Inflammatory macrophage (primary cell): ENCODE measurements at regions not wholly inside any gene's neighbourhood (a gene's known extent, or its start where the extent isn't known, plus 50 kb on each side); places are given as distances from the start of the nearest gene placed in this dataset.

Experiments
- DNase-seq, 2 donors: peaks; one replicate each; pipeline ENCODE4 v3.0.0-alpha.2; 2020 to 2022

DNA sequence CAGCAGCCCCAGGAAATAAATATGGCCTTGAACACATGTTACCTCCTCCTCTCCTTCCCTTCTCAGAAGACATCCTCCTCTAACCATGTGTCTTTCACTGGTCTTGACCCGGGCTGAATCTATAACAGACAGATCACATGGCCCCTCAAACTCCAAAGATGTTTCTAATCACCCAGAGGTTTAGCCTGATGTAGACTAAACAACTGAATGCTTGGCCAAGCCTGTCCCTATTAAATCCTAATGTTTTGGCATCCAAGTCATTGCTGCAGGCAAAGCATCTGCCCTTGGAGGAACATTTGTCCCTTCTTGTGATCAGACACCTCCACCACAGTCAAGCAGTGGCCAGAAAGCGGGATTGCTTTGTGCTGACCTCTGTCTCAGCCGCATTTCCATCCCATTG lies 65.5 kb downstream of the ANKRD60 start:
- no peak for DNase-seq

DNA sequence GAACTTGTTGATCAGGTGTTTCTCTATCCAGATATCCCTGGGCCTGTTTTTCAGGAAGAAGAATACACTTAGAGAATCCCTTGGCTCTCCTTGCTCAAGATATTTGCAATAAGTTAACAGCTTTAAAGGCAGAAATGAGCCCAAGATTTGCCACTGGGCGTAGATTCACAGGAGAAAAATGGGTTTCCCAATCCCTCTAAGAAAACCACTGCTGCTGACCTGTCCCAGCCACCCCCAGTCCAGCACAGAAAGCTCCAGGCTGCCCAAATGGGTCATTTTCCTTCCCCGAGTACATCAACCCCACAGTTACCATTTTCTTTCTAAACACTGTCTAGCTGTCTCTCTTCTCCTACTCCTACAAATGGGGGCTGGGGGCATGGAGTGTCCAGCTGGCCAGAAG lies 67.3 kb downstream of the ANKRD60 start:
- no peak for DNase-seq

DNA sequence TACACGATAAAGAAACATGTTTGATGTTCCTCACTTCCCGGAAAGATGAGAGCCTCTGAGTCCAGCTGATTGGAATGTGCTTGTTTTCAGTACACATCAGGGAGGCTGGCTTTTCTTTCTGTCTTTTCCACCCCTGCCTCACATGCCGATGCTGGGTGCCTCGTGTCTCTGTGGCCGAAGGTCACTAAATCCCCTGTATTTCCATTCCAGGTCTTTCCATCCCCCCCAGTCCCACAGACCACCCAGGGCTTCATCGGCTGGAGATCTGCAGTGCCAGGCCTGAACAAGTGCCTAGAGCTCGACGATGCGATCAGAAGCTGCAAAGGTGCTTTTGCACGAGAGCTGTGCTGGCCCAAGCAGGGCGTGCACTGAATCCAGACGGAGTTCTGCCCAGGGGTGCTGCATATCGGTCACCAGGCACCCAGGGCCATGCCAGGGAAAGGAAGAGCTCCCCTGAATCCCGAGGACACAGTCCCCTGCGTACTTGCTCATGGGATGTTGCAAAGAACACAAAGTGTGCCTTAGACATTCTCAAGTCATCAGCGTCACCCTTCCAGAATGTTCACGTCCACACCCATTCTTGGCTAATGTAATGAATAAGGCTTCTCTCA lies 67.9 kb downstream of the ANKRD60 start:
- DNase-seq, result no peak

DNA sequence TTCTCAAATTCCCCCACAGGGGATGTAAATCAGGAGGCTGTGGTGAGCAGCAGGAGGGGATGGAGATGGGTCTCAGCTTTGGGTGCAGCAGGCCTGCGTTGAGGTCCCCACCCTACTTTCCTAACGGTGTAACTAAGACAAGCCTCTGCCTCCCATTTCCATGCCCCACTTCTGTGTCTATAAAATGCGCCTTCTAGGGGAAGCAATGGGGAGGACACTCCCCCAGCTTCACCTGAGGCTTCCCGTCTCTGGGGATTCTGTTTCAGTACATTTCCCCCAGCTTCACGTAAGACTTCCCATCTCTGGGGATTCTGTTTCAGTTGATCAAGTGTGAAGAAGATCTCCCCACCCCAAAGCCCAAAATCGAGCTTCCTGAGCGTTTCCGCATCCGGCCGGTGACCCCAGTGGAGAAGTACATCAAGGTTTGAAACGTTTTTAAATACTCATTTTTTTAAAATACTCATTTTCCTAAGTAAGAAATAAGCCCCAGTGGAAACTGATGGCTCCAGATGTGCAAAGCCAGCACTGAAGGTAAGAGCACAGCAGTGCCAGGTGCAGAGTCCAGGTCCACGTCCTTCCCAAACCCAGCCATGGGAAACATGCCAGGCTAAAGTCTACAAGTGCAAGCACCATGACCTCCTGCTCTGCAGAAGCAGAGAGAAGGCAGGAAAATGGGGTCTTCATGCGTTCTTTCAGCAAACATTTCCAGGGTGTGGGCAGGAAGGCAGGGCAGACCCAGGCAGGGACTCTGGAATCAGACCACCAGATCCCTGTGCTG lies 73.1 kb downstream of the ANKRD60 start:
- no peak for DNase-seq

DNA sequence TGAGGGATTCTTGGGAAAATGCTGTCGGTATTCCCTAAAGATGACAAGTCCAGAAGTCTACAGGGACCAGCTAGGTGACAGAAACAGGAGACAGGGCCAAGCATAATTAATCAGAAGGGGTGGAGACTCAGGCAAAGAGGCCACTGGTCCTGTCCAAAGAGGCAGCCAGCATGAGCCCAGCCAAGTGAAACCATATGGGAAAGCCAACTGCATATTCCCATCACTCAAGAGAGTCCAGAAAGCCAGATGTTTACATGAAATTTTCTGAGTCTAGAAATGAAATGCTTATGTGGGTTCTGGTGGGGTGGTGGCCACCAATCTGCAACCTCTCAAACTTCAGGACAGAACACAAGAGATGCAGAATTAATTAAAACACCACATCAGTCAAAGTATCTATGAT lies 74.3 kb downstream of the ANKRD60 start:
- no peak for DNase-seq

DNA sequence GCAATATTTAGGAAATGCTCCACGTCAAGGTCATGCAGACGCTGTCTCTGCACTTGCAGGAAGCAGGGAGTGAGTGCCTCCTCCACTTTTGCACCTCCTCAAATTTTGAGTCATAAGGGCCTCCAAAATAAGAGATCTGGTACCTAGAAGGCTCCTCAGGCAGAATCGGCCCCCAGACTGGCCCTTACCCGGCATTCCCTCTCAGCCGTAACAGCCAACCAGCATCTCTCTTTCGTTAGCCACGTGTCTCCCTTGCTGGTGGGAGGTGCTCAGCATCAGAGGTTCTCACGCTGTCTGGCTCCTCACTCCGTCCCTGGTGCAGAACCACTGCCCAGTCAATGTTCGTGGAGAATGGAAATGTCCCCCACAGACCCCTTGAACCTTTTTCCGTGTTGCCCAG lies 75.3 kb downstream of the ANKRD60 start:
- no peak for DNase-seq

DNA sequence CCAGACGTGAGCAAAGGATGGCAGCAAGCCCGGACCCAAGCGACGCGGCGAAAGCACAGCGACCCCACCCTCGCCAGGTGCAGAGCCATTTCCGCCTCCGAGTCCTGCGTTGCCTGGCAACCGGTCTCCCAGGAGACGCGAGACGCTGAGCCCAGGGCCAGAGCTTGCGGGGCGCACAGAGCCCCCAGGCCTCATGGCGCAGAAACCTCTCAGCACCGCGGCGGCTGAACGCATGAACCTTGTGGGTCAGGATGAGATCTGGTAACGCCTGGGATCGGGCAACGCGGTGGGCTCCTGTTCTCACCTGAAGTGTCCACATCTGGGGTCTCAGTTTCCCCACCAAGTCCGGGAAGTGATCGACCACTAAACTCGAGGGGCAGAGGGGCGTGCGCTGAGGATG lies 77.7 kb downstream of the ANKRD60 start:
- no peak for DNase-seq

DNA sequence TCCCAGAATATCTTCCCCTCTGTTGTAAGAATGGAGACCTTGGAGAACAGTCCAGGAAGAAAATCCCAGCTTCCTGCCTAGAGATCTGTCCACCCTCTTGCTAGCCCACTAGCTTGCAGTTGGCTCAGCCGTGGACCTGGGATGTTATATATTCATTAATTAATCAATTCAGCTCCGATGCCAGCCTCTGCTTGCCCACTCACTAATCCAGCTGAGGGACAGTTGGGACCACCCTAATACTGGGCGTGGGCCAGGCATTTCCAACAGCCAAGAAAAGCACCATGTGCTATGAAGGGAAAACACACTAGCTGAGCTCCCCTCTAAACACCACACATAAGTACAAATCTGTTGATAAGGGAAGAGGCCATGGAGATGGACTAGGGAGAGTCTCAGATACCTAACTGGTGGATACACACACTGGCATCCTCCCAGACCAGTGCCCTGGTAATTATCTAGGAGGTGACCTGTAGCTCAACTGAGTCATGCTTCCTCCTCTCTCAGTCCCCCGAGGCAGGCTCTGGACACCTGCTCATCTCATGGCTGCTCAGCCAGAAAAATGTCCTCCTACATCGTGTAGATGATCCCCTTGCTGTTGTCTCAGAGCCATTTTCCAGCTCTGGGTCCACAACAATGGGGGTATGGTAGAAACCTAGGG lies 78.9 kb downstream of the ANKRD60 start:
- no peak for DNase-seq

DNA sequence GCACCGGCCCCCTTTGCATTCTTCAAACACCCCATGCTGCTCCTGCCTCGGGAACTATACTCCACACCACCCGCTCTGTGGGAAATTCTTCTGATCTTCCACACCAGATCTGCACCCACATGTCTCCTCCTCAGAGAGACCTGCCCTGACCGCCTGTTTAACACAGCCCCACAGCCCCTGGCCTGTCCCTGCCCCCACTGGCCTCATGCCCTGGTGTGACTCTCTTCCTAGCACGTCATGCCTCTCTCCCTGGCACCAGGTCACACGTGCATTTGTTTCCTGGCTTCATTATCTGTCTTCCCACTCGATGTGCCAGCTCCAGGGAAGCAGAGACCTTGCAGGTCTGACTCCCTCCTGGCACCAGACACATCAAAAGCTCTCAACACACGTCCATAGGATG lies 79.6 kb downstream of the ANKRD60 start:
- no peak for DNase-seq

DNA sequence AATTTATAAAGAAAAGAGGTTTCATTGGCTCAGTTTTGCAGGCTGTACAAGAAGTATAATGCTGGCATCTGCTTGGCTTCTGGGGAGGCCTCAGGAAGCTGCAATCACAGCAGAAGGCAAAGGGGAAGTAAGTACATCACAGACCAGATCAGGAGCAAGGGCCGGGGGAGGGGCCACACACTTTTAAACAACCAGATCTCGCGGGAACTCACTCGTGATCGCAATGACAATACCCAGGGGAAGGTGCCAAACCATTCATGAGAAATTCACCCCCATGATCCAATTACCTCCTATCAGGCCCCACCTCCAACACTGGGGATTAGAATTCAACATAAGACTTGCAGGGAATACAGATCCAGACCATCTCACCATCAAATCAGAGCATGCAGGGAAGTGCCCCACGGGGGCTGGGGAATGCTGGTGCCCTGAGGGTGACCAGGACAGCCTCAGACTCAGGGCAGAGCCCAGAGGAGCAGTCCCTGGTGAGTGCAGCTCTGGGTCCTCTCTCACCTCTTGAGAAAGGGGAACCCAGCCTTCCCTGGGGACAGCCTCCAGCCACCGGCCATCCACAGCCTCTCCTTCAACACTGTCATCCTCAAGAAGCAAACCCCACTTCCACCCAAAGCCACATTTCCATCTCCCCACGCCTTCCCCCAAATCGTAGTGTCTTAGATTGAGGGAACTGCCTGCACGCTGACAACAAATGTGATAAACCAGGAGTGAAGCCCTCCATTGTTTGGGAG lies 80.7 kb downstream of the ANKRD60 start:
- no peak for DNase-seq

DNA sequence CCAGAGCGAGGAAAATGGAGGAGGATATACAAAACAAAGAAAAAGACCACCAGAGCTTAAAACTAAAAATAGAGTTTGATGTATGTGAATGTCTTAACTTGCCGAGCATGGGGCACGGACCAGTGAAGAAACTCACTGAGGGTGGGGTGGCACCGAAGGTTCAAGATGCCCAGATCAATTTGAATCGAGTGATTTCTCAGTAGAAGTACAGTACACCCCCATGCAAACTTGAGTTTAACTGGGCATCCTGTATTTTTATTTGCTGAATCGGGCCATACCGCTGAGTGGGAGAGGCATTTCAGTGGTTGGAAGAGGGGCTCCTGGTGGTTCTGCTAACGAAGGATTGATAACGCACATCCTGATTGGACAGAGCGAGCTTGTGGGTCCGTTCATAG lies 81.7 kb downstream of the ANKRD60 start:
- no peak for DNase-seq

DNA sequence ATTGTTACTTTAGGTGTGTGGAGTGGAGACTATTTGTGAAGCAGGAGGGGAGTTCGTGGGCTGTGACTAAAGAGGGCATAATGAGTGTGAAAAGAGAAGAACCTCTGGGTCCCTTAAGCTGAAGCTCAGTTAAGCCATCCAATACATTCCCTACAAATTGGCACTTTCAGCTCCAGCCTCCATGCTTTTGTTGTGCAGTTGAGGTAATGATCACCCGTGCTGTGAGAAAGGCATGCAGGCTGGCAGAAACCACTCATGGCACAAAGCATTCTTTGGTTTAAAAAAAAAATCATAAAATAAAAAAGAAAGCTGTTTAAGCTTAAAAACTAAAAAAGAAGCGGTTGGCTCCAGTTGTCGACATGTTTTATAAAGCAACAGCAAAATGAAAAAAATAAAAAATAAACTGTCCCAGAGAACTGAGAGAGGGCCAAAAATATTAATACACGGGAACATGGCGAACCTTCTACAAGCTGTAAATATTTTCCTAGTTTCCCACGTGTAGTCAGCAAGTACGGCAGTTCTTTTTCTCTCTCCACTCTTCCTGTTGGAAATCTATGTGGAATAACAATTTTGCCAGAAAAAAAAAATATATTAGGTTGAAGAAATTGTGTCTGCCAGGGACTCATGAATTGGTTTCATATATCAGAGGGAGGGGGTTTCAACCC lies 82.2 kb downstream of the ANKRD60 start:
- no peak for DNase-seq

DNA sequence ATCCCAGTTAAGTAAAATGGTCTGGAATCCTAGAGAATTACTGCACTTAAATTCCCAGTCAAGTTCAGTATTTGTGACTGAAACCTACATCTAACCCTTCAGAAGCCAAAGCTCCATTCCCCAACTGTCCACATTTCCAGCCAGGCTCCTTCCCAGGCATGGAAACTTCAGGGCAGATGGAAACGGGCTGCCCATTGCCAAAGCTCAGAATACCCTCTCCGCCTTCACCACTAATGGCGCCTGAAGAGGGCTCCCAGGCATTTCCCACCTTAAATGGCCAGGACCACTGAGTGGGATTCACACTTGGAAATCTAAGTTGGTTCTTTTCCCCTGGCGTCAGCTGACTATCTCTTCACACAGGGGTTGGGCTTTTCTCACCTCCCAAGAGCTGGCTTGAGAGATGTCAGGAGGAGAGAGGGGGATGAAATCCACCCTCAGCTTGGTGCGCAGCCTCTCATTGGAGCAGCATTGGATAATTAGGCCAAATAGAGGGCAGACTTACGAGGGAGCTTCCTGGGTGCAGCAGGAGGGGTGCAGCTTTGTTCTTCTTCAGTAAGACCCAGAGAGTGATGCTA lies 82.9 kb downstream of the ANKRD60 start:
- DNase-seq, result no peak

DNA sequence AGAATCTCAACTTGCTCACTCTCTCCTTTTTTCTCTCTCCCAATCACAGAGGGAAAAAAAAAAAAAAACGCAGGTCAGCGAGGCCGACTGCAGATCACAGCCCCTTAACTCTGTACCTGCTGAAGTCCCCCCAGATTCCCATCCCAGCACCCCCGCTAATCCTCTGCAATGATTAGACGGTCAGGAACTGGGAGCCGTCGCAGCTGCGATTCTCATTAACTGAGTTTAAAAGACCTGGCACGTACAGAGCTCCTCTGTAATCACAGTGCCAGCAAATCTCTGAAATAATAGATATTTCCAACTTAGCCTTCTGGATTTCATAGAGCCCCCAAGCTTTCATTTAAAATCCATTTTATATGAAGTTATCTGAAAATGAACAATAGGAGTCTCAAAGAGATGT lies 84.4 kb downstream of the ANKRD60 start:
- no peak for DNase-seq

DNA sequence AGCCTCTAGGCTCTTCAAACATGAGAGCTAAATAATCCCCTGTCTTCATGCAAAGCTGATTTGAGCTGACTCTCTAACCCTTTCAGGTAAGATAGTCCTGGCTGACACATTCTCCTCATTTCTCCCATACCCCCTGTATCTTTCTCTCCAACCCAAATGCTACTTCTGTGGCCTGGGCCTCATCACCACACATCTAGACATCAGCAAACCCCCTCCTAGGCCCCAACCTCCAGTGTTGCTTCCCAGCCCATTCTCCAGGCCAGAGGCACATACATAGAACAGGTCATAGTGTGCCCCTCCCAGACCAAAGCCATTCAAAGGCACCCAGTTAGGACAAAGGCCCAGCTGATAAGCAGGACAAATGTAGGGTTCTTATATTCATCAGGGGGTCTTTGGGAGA lies 84.9 kb downstream of the ANKRD60 start:
- no peak for DNase-seq

DNA sequence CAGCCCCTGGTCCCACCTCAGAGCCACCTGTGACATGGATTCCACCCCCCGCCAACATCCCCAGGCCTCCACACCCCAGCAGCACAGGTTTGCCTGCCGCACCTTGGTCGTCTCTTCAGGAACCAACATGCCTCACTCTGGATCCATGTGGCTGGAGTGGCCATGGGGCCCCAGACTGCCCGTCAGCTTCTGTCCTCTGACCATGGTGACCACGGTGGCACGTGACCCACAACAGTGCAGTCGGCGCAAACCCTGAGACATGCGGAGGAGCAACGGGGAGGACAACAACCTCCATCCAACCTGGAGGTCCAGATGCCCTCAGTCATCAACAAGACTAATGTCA lies 85.6 kb downstream of the ANKRD60 start:
- no peak for DNase-seq

DNA sequence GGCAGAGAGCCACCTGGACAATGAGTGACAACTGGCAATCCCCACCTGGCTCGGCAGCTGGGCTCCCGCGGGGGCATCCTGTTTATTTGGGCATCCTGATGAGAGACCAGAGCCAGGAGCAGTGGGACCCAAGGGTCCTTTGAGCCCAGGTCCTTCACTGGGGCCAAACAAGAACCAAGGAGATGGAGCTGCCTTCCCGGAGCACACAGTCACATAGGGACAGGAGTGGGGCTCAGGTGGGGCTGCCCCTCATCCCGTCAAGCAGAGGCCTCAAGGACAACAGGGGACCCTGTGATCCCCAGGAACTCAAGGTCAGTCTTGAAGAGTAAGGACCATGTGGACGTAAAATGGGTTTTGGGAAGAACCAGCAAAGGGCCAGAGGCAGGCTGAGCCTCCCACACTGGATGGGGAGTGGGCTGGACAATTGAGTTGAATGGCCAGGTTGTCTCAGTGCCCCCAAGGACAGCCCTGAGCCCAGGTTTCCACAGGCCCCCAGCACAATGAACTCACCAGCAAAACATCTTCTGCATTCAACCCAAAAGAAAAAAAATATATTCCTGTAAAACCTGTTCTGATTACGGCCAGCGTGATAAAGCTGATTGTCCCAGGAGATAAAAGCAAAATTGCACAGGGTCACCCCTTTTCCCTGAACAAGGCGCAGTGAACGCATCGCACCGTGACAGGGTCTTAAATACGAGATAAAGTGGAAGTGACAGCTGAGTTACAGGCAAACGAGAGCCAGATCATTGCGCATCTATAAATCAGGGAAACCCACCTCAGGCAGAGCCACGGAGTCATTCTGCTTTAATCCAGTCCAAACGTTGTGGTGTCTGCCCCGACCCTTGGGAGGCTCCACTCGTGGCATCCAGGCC lies 86.2 kb downstream of the ANKRD60 start:
- DNase-seq, result no peak

DNA sequence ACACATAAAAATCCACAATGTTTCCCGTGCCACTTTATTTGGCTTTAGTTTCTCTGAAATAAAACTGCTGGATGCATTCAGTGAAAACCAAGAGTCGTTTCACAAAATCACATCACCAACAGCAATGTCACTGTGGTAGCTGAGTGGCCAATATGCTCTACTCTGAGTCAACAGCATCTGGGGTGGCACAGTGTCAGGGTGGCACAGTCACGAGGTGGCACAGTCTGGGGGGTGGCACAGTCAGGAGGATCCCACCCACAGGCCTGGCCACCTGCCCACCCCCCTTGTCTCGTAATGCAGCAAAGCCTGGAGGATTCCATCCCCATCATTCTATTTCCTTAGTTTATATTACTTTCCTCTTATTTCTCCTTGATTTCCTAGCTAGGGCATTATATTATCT lies 87.0 kb downstream of the ANKRD60 start:
- no peak for DNase-seq

DNA sequence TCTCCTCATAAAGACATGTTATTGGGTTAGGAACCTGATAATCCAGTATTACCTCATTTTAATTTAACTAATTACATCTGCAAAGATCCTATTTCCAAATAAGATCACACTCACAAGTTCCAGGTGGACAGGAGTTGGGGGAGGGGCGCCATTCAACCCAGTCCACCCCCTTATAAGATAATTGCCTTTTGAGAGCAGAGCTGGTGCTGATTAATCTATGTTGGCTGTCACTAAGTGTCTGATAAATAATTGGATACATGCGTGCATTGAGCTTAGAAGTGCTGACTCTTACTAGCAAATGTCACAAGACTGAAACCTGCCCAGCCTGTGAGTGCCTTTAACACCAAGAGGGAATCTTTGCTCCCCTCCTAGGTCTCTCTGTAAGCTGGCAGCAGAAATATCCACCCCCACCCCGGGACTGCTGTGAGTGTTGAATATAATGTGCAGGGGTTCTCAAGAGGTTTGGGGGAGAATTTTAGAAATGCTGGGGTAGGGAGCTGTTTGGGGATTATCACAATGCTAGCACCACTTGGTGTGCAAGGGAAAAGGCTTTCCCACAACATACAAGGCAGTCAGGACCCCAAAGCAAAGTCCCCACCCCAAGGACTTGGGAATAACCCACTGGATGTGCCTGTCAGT lies 87.5 kb downstream of the ANKRD60 start:
- DNase-seq, result no peak

DNA sequence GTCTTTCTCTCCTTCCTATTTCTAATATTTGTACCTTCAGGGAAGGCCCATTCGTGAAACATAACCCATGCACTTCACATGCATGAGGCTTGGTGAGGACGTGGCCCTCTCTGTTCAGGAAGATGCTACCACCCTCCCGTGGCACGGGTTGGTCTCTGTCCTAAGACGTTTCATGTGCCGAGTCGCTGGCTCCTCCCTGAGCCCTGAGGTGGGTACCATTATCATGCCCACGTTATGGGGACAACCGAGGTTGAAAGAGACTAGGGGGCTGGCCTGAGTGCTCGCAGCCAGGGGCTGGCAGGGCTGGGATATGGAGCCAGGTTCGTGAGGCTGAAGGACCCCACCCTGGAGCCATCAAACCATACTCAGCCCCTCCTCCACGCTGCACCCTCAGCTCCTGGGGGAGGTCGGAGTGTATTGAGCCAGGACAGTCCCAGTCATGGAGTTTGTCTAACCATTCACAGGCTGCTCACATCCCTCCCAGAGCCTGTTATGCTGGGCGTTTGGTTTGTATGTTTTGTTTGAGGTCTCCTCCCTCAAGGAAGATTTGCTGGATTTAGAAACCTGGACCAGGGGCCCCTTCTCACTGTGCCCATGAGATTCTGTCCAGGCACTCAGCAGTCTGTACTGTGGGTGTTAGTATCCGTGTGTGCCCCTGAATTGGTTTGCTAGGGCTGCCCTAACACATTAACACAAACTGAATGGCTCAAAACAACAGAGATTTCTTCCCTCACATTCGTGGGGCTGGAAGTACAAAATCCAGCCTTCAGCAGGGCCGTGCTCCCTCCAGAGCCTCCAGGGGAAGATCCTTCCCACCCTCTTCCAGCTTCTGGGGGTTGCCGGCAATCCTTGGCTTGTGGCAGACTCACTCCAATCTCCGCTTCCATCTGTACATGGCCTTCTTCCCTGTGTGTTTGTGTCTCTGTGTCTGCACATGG lies 88.3 kb downstream of the ANKRD60 start:
- no peak for DNase-seq
